ENCODE measurements at regions not wholly inside any gene's neighbourhood (a gene's known extent, or its start where the extent isn't known, plus 50 kb on each side); places are given as distances from the start of the nearest gene placed in this dataset.

- intact Hi-C loops (cut with micrococcal nuclease; ENCODE audit: unreplicated experiment) (no loop called here), in situ Hi-C loops (cut with HindIII; ENCODE audit: low pct_unique_long_range_greater_than_20kb, low sequenced_read_pairs) (no loop called here)
- Histone ChIP-seq H3K9me3 (ENCODE audit: control insufficient read depth, insufficient read depth, low read depth, low read length) (no peaks in the 10 kb centered on the region), H3K27me3 (ENCODE audit: control insufficient read depth, insufficient read depth, low read length) (no peaks in the 10 kb centered on the region), H3K27ac (ENCODE audit: low read length) (no peak overlapping the region), H3K4me1 (ENCODE audit: control insufficient read depth, insufficient read depth, low read length) (no peaks in the 10 kb centered on the region), H3K36me3 (ENCODE audit: control insufficient read depth, insufficient read depth, low read length) (no peaks in the 10 kb centered on the region), H3K4me3 (ENCODE audit: low read depth in 2 of 2, low read length in 2 of 2) (no peak overlapping the region)
- POLR2A ChIA-PET: no interaction called here
- no peak for ATAC-seq
- TF ChIP-seq CTCF (IDR thresholded peaks at IDR 0.05): no peak
- TF ChIP-seq POLR2AphosphoS5 (IDR thresholded peaks at IDR 0.05; ENCODE audit: low read depth, low read length): no peak
- no peak for TF ChIP-seq REST (IDR thresholded peaks at IDR 0.05; ENCODE audit: insufficient read depth in 1 of 2, low read depth in 2 of 2, low read length in 1 of 2)
- TF ChIP-seq TCF7L2 (IDR thresholded peaks at IDR 0.05; ENCODE audit: low read depth, low read length): no peak
- TF ChIP-seq SIN3A (IDR thresholded peaks at IDR 0.05; ENCODE audit: borderline replicate concordance, insufficient read depth, low read depth, low read length): no peak
- DNase-seq (ENCODE audit: low read depth, low spot score): no peak
- CTCF ChIA-PET: no interaction called here
- no TSS peak for BruUV-seq (replicated peaks)
These were observed 197.8 kb upstream of the SORCS1 start for GRCh38 chr10:107362306-107362705.

GRCh38 chr10:107357033-107357432, 192.5 kb upstream of the SORCS1 start:
- ATAC-seq (no peak), DNase-seq (ENCODE audit: low read depth, low spot score) (no peak)
- no peak overlapping the region for H3K27ac ChIP-seq (ENCODE audit: low read length)
- BruUV-seq (replicated peaks): no TSS peak
- 0 out of 2 replicates have a peak, but pooled peaks cover 2% of the 10 kb centered on the region for H3K9me3 ChIP-seq (ENCODE audit: control insufficient read depth, insufficient read depth, low read depth, low read length)
- CTCF ChIA-PET: no interaction called here
- no peak for TF ChIP-seq CTCF (IDR thresholded peaks at IDR 0.05)
- TF ChIP-seq TCF7L2 (IDR thresholded peaks at IDR 0.05; ENCODE audit: low read depth, low read length): no peak
- no peak for TF ChIP-seq REST (IDR thresholded peaks at IDR 0.05; ENCODE audit: insufficient read depth in 1 of 2, low read depth in 2 of 2, low read length in 1 of 2)
- no peak for TF ChIP-seq SIN3A (IDR thresholded peaks at IDR 0.05; ENCODE audit: borderline replicate concordance, insufficient read depth, low read depth, low read length)
- TF ChIP-seq POLR2AphosphoS5 (IDR thresholded peaks at IDR 0.05; ENCODE audit: low read depth, low read length): no peak
- no peak overlapping the region for H3K4me3 ChIP-seq (ENCODE audit: low read depth in 2 of 2, low read length in 2 of 2)
- POLR2A ChIA-PET: no interaction called here
- no peaks in the 10 kb centered on the region for H3K36me3 ChIP-seq (ENCODE audit: control insufficient read depth, insufficient read depth, low read length)
- intact Hi-C loops (cut with micrococcal nuclease; ENCODE audit: unreplicated experiment) (no loop called here), in situ Hi-C loops (cut with HindIII; ENCODE audit: low pct_unique_long_range_greater_than_20kb, low sequenced_read_pairs) (no loop called here)
- no peaks in the 10 kb centered on the region for H3K27me3 ChIP-seq (ENCODE audit: control insufficient read depth, insufficient read depth, low read length)
- no peaks in the 10 kb centered on the region for H3K4me1 ChIP-seq (ENCODE audit: control insufficient read depth, insufficient read depth, low read length)

All from Panc1 (cell line).